ENCODE measurements at regions not wholly inside any gene's neighbourhood (a gene's known extent, or its start where the extent isn't known, plus 50 kb on each side); places are given as distances from the start of the nearest gene placed in this dataset.

DNA sequence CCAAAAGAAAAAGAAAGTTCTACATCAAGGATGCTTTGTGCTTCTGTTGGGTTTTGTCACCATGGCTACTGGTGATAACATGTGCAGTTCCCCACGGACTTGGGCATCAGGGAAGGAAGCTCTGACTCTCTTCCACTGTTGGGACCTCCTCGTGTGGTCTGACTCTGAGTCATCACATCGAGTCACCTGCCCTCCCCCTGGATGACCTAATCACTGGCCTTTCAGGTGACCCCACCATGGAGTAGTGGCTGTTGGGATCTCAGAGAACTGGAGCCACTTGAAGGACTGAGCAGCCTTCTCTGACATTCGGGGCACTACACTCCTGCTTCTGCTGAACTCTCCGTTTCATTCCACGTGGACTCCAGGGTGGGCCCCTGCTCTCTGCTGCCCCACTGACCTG lies 60.8 kb upstream of the DOCK1 start:
- TF ChIP-seq CTCF (IDR thresholded peaks at IDR 0.05), result no peak
- no peak overlapping the region for H3K4me3 Mint-ChIP-seq
- ChIA-PET CTCF (no interaction called here), POLR2A (no interaction called here)
- intact Hi-C loops (cut with micrococcal nuclease), result no loop called here
- H3K36me3 Mint-ChIP-seq (ENCODE audit: low read depth), result no peaks in the 10 kb centered on the region
- ATAC-seq (ENCODE audit: low read depth) (no peak), DNase-seq (no peak)
- no peak overlapping the region for H3K27ac Mint-ChIP-seq
- no peaks in the 10 kb centered on the region for H3K9me3 Mint-ChIP-seq
- no peaks in the 10 kb centered on the region for H3K4me1 Mint-ChIP-seq
- H3K27me3 Mint-ChIP-seq, result no peaks in the 10 kb centered on the region

- ChIA-PET POLR2A (no interaction called here), CTCF (no interaction called here)
- intact Hi-C loops (cut with micrococcal nuclease), result no loop called here
- H3K27me3 Mint-ChIP-seq, result no peaks in the 10 kb centered on the region
- no peak for ATAC-seq (ENCODE audit: low read depth)
- no peak for TF ChIP-seq CTCF (IDR thresholded peaks at IDR 0.05)
- DNase-seq, result no peak
- no peak overlapping the region for H3K4me3 Mint-ChIP-seq
- H3K27ac Mint-ChIP-seq, result no peak overlapping the region
- no peaks in the 10 kb centered on the region for H3K4me1 Mint-ChIP-seq
- no peaks in the 10 kb centered on the region for H3K36me3 Mint-ChIP-seq (ENCODE audit: low read depth)
- no peaks in the 10 kb centered on the region for H3K9me3 Mint-ChIP-seq
Measured at GRCh38 chr10:126846469-126846868, 58.8 kb upstream of the DOCK1 start.

GRCh38 chr10:126846959-126847358 lies 58.3 kb upstream of the DOCK1 start:
- ATAC-seq (ENCODE audit: low read depth) (no peak), DNase-seq (no peak)
- no peaks in the 10 kb centered on the region for H3K36me3 Mint-ChIP-seq (ENCODE audit: low read depth)
- no peaks in the 10 kb centered on the region for H3K9me3 Mint-ChIP-seq
- ChIA-PET CTCF (no interaction called here), POLR2A (no interaction called here)
- intact Hi-C loops (cut with micrococcal nuclease), result no loop called here
- no peaks in the 10 kb centered on the region for H3K4me1 Mint-ChIP-seq
- H3K4me3 Mint-ChIP-seq, result no peak overlapping the region
- no peak for TF ChIP-seq CTCF (IDR thresholded peaks at IDR 0.05)
- no peak overlapping the region for H3K27ac Mint-ChIP-seq
- no peaks in the 10 kb centered on the region for H3K27me3 Mint-ChIP-seq

- H3K4me3 Mint-ChIP-seq, result no peak overlapping the region
- ChIA-PET CTCF (no interaction called here), POLR2A (no interaction called here)
- ATAC-seq (ENCODE audit: low read depth) (no peak), DNase-seq (no peak)
- H3K9me3 Mint-ChIP-seq, result no peaks in the 10 kb centered on the region
- no peak for TF ChIP-seq CTCF (IDR thresholded peaks at IDR 0.05)
- no peaks in the 10 kb centered on the region for H3K36me3 Mint-ChIP-seq (ENCODE audit: low read depth)
- H3K27ac Mint-ChIP-seq, result no peak overlapping the region
- H3K4me1 Mint-ChIP-seq, result no peaks in the 10 kb centered on the region
- intact Hi-C loops (cut with micrococcal nuclease), result no loop called here
- H3K27me3 Mint-ChIP-seq, result no peaks in the 10 kb centered on the region
Measured at GRCh38 chr10:126847666-126848065, 57.6 kb upstream of the DOCK1 start.

DNA sequence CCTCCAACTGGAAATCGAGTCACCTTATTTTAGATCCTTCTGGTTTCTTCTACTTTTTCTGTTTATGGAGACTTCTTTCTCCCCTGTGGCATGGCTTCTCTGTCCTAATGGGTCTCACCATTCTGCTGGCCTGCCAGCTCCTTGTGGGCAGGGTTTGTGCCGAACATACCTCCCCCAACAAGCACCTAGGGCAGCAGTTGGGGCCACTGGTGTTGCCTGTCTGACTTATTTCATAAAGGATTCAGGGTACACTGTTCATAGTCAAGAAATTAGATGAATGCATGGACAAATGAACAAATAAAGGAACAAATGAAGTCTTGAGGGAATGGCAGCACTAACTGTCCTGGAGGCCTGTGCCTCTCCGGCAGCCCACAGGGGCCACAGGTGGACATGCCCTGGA lies 55.6 kb upstream of the DOCK1 start:
- Mint-ChIP-seq H3K4me1 (no peaks in the 10 kb centered on the region), H3K9me3 (no peaks in the 10 kb centered on the region), H3K27me3 (no peaks in the 10 kb centered on the region), H3K27ac (no peak overlapping the region), H3K4me3 (no peak overlapping the region), H3K36me3 (ENCODE audit: low read depth) (no peaks in the 10 kb centered on the region)
- intact Hi-C loops (cut with micrococcal nuclease), result no loop called here
- POLR2A ChIA-PET, result no interaction called here
- ATAC-seq (ENCODE audit: low read depth) (no peak), DNase-seq (no peak)
- TF ChIP-seq CTCF (IDR thresholded peaks at IDR 0.05), result no peak
- CTCF ChIA-PET, result no interaction called here

All from activated B cell treated with CpG ODN at 0.5 μM for 24 hours (primary cell).